Testis (tissue), 2 donors: ENCODE measurements at regions not wholly inside any gene's neighbourhood (a gene's known extent, or its start where the extent isn't known, plus 50 kb on each side); places are given as distances from the start of the nearest gene placed in this dataset.

ENCODE experiments used
- DNase-seq: peaks from one replicate; pipeline ENCODE4 v3.0.0-alpha.2; 2019
- H3K27ac ChIP-seq, 2 donors: fragments of 200-600 bp; sonication (generic); one replicate each; pipeline ENCODE4 v1.5.1; 2019
- H3K27me3 ChIP-seq: fragments of 200-600 bp; sonication (generic); one replicate; pipeline ENCODE4 v1.5.1; 2019
- H3K36me3 ChIP-seq: fragments of 200-600 bp; sonication (generic); one replicate; pipeline ENCODE4 v1.5.1; 2017; ENCODE audit warnings: low read depth; ENCODE audit errors: missing control alignments
- H3K4me1 ChIP-seq: fragments of 200-600 bp; sonication (generic); one replicate; pipeline ENCODE4 v1.5.1; 2019
- H3K4me3 ChIP-seq, 2 donors: fragments of 200-600 bp; sonication (generic); one replicate each; pipeline ENCODE4 v1.5.1; 2017 to 2019
- H3K9me3 ChIP-seq: fragments of 200-600 bp; sonication (generic); one replicate; pipeline ENCODE4 v1.5.1; 2017
- CTCF ChIP-seq, 3 experiments: fragments of 450-650 bp in 2 of 3; fragments of 200-600 bp in 1 of 3; sonication (generic) in 1 of 3; IDR thresholded peaks; one replicate each; pipeline ENCODE4 v1.5.1; 2016 to 2019; ENCODE audit warnings: antibody characterized with exemption in 3 of 3, mild to moderate bottlenecking in 2 of 3, moderate library complexity in 1 of 3
- POLR2A ChIP-seq: fragments of 450-650 bp; IDR thresholded peaks from one replicate; pipeline ENCODE4 v1.6.1; 2017; ENCODE audit warnings: antibody characterized with exemption, mild to moderate bottlenecking, moderate library complexity
- WGBS, 2 donors: methylation state at CpG; one replicate each; pipeline ENCODE4 v1.1.5; 2018; 5-methylcytosine and 5-hydroxymethylcytosine counted together
- intact Hi-C: fragments of 100-400 bp; cut with DNase I; formaldehyde crosslinking; loops from one replicate; pipeline ENCODE4 v1.15.1; 2023; ENCODE audit warnings: low total_unique reads

GRCh38 chr7:112868609-112869008 is 78.4 kb upstream of the TMEM168 start:
- no peak for DNase-seq
- TF ChIP-seq CTCF (IDR thresholded peaks at IDR 0.05) (no peak), POLR2A (no peak)
- no peaks in the 10 kb centered on the region for H3K27me3 ChIP-seq
- no peaks in the 10 kb centered on the region for H3K4me1 ChIP-seq
- no peaks in the 10 kb centered on the region for H3K36me3 ChIP-seq
- intact Hi-C loops: no loop called here
- H3K27ac ChIP-seq: no peak overlapping the region
- H3K4me3 ChIP-seq: no peak overlapping the region
- 86 to 94% methylated on average over 4 of the region's 4 CpGs for WGBS, 2 donors
- no peaks in the 10 kb centered on the region for H3K9me3 ChIP-seq

DNA sequence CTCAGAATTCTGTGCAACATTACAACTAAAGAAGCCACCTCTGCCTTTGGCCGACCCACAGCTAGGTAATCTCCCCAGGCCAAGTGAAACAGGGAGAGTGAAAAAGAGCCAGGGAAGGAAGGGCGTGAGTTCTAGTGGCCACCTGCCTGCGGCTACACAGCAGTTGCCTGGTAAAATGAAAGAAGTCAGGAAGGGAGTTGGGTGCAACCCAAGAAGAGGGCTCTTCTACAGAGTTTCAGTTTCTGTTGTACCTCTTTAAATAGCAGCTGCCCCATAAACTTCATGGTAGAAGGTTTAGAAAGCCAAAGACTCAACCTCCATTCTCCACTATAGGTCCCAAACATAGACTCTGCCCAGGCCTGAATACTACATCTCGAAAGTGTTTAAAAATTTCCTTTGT is 76.2 kb upstream of the TMEM168 start:
- no peak for DNase-seq
- WGBS, 2 donors: 88 to 91% methylated on average over 4 of the region's 4 CpGs
- Histone ChIP-seq H3K4me3 (no peak overlapping the region), H3K9me3 (no peaks in the 10 kb centered on the region), H3K27ac (no peak overlapping the region), H3K4me1 (no peaks in the 10 kb centered on the region), H3K27me3 (no peaks in the 10 kb centered on the region), H3K36me3 (no peaks in the 10 kb centered on the region)
- TF ChIP-seq POLR2A: no peak
- TF ChIP-seq CTCF (IDR thresholded peaks at IDR 0.05): no peak
- intact Hi-C loops: no loop called here

GRCh38 chr7:112864380-112864779 is 74.2 kb upstream of the TMEM168 start:
- H3K27ac ChIP-seq: no peak overlapping the region
- H3K27me3 ChIP-seq: no peaks in the 10 kb centered on the region
- DNase-seq: no peak
- no peak overlapping the region for H3K4me3 ChIP-seq
- intact Hi-C loops: no loop called here
- no peak for TF ChIP-seq CTCF (IDR thresholded peaks at IDR 0.05)
- TF ChIP-seq POLR2A: no peak
- no peaks in the 10 kb centered on the region for H3K4me1 ChIP-seq
- no peaks in the 10 kb centered on the region for H3K36me3 ChIP-seq
- H3K9me3 ChIP-seq: no peaks in the 10 kb centered on the region

DNA sequence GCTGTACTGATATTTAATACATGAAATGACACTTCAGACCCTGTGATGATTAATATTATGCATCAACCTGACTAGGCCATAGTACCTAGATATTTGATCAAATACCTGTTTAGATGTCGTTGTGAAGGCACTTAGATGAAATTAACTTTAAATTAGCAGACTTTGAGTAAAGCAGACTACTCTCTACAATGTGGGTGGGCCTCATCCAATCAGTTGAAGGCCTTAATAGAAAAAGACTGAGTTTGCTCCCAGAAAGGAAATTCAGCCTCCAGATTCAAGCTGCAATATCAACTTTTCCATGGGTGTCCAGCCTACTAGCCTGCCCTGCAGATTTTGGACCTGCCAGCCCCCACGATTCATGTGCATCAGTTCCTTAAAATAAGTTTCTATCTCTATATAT is 68.6 kb upstream of the TMEM168 start:
- no peak for TF ChIP-seq POLR2A
- no peak for TF ChIP-seq CTCF (IDR thresholded peaks at IDR 0.05)
- DNase-seq: no peak
- Histone ChIP-seq H3K9me3 (no peaks in the 10 kb centered on the region), H3K27ac (no peak overlapping the region), H3K4me1 (no peaks in the 10 kb centered on the region), H3K27me3 (no peaks in the 10 kb centered on the region), H3K36me3 (no peaks in the 10 kb centered on the region), H3K4me3 (no peak overlapping the region)
- 93 to 95% methylated on average over 2 of the region's 2 CpGs for WGBS, 2 donors
- intact Hi-C loops: no loop called here

DNA sequence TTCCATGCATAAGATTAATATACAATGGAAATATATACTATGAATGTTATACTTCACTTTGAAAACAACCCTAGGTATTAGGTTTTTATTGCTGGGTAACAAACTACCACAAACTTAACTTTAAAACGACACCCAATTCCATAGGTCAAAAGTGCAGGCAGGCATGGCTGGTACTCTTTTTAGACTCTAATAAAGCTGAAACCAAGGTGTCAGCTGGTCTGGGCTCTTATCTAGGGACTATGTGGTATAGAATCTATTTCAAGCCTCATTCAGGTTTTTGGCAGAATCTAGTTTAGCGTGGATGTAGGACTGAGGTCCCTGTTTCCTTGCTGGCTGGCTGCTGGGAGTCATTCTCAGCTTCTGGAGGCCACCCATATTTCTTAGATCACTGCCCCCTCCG is 65.0 kb upstream of the TMEM168 start:
- H3K4me1 ChIP-seq: no peaks in the 10 kb centered on the region
- WGBS, 2 donors: 68 to 82% methylated on average over 3 of the region's 3 CpGs

More for the DNA sequence above, 65.0 kb upstream of the TMEM168 start:
- no peak overlapping the region for H3K27ac ChIP-seq
- TF ChIP-seq CTCF (IDR thresholded peaks at IDR 0.05) (no peak), POLR2A (no peak)
- no peaks in the 10 kb centered on the region for H3K27me3 ChIP-seq
- intact Hi-C loops: no loop called here
- DNase-seq: no peak
- H3K9me3 ChIP-seq: no peaks in the 10 kb centered on the region
- H3K36me3 ChIP-seq: no peaks in the 10 kb centered on the region
- H3K4me3 ChIP-seq: no peak overlapping the region
